Stomach (tissue), 4 donors: ENCODE measurements at regions not wholly inside any gene's neighbourhood (a gene's known extent, or its start where the extent isn't known, plus 50 kb on each side); places are given as distances from the start of the nearest gene placed in this dataset.

Experiments
- CTCF ChIP-seq, 7 experiments: fragments of 450-650 bp in 4 of 7; fragments of 200-600 bp in 3 of 7; sonication (generic) in 3 of 7; IDR thresholded peaks; one replicate each; pipeline ENCODE4 v1.5.1; 2016 to 2019; ENCODE audit warnings: antibody characterized with exemption in 7 of 7, control low read depth in 2 of 7, mild to moderate bottlenecking in 1 of 7
- EP300 ChIP-seq: sonication (generic); formaldehyde crosslinking; IDR thresholded peaks from one replicate; pipeline ENCODE4 v1.6.1; 2017; ENCODE audit warnings: antibody characterized with exemption

- no peak for TF ChIP-seq EP300
- TF ChIP-seq CTCF (IDR thresholded peaks at IDR 0.05) = no peak
Observed at GRCh38 chr18:41226186-41226585, 728.8 kb upstream of the PIK3C3 start.
